ENCODE measurements at regions not wholly inside any gene's neighbourhood (a gene's known extent, or its start where the extent isn't known, plus 50 kb on each side); places are given as distances from the start of the nearest gene placed in this dataset.

- Mint-ChIP-seq H3K9me3 (ENCODE audit: low read depth, unreplicated experiment) (peaks cover 6% of the 10 kb centered on the region), H3K4me1 (ENCODE audit: low read depth, unreplicated experiment) (no peaks in the 10 kb centered on the region), H3K36me3 (ENCODE audit: insufficient read depth, unreplicated experiment) (no peaks in the 10 kb centered on the region), H3K27ac (ENCODE audit: unreplicated experiment) (no peak overlapping the region), H3K27me3 (ENCODE audit: unreplicated experiment) (peaks cover 2% of the 10 kb centered on the region), H3K4me3 (ENCODE audit: low read depth, unreplicated experiment) (no peak overlapping the region)
- BruUV-seq (replicated peaks) = no TSS peak
- no peak for DNase-seq
- intact Hi-C loops (cut with micrococcal nuclease; ENCODE audit: unreplicated experiment) = no loop called here
- CTCF ChIA-PET = no interaction called here
- TF ChIP-seq CTCF (IDR thresholded peaks at IDR 0.05; ENCODE audit: unreplicated experiment) = no peak
Measured at GRCh38 chr16:51487880-51488279, 336.8 kb upstream of the SALL1 start.

- CTCF ChIA-PET = no interaction called here
- DNase-seq = no peak
- intact Hi-C loops (cut with micrococcal nuclease; ENCODE audit: unreplicated experiment) = loop anchor here (10.0 kb wide), 1 partner anchor 60 kb away; no protein-coding TSS in a partner anchor
- Mint-ChIP-seq H3K4me3 (ENCODE audit: low read depth, unreplicated experiment) (no peak overlapping the region), H3K4me1 (ENCODE audit: low read depth, unreplicated experiment) (no peaks in the 10 kb centered on the region), H3K27ac (ENCODE audit: unreplicated experiment) (no peak overlapping the region), H3K9me3 (ENCODE audit: low read depth, unreplicated experiment) (no peaks in the 10 kb centered on the region), H3K27me3 (ENCODE audit: unreplicated experiment) (no peaks in the 10 kb centered on the region), H3K36me3 (ENCODE audit: insufficient read depth, unreplicated experiment) (no peaks in the 10 kb centered on the region)
- no peak for TF ChIP-seq CTCF (IDR thresholded peaks at IDR 0.05; ENCODE audit: unreplicated experiment)
- no TSS peak for BruUV-seq (replicated peaks)
Measured at GRCh38 chr16:51474414-51475091, 323.5 kb upstream of the SALL1 start.

GRCh38 chr16:51473091-51473490, 322.0 kb upstream of the SALL1 start:
- CTCF ChIA-PET = no interaction called here
- Mint-ChIP-seq H3K9me3 (ENCODE audit: low read depth, unreplicated experiment) (no peaks in the 10 kb centered on the region), H3K36me3 (ENCODE audit: insufficient read depth, unreplicated experiment) (no peaks in the 10 kb centered on the region), H3K4me1 (ENCODE audit: low read depth, unreplicated experiment) (no peaks in the 10 kb centered on the region), H3K4me3 (ENCODE audit: low read depth, unreplicated experiment) (no peak overlapping the region), H3K27ac (ENCODE audit: unreplicated experiment) (no peak overlapping the region), H3K27me3 (ENCODE audit: unreplicated experiment) (no peaks in the 10 kb centered on the region)
- BruUV-seq (replicated peaks) = no TSS peak
- TF ChIP-seq CTCF (IDR thresholded peaks at IDR 0.05; ENCODE audit: unreplicated experiment) = no peak
- intact Hi-C loops (cut with micrococcal nuclease; ENCODE audit: unreplicated experiment) = loop anchor here (10.0 kb wide), 1 partner anchor 62 kb away; no protein-coding TSS in a partner anchor
- DNase-seq = no peak

GRCh38 chr16:51470492-51470891, 319.4 kb upstream of the SALL1 start:
- TF ChIP-seq CTCF (IDR thresholded peaks at IDR 0.05; ENCODE audit: unreplicated experiment) = no peak
- Mint-ChIP-seq H3K36me3 (ENCODE audit: insufficient read depth, unreplicated experiment) (no peaks in the 10 kb centered on the region), H3K4me3 (ENCODE audit: low read depth, unreplicated experiment) (no peak overlapping the region), H3K27me3 (ENCODE audit: unreplicated experiment) (no peaks in the 10 kb centered on the region), H3K4me1 (ENCODE audit: low read depth, unreplicated experiment) (no peaks in the 10 kb centered on the region), H3K9me3 (ENCODE audit: low read depth, unreplicated experiment) (no peaks in the 10 kb centered on the region), H3K27ac (ENCODE audit: unreplicated experiment) (no peak overlapping the region)
- intact Hi-C loops (cut with micrococcal nuclease; ENCODE audit: unreplicated experiment) = loop anchor here (10.0 kb wide), 1 partner anchor 64 kb away; no protein-coding TSS in a partner anchor
- CTCF ChIA-PET = interaction anchor here (0.5 kb wide), 1 partner anchor 390 kb away, joined by 3 read pairs; no protein-coding TSS in a partner anchor
- BruUV-seq (replicated peaks) = no TSS peak
- DNase-seq = no peak

Measured in Calu3 (cell line).